ENCODE measurements at regions not wholly inside any gene's neighbourhood (a gene's known extent, or its start where the extent isn't known, plus 50 kb on each side); places are given as distances from the start of the nearest gene placed in this dataset.

- no peak for TF ChIP-seq EZH2phosphoT487 (IDR thresholded peaks at IDR 0.05; ENCODE audit: borderline replicate concordance, low read depth, low read length)
- TF ChIP-seq CTCF (conservative IDR thresholded peaks at IDR 0.05; ENCODE audit: low read length), result no peak
These were observed 215.1 kb upstream of the NREP start for GRCh38 chr5:111972080-111972479.
